Fibroblast of skin of left biceps (primary cell): ENCODE measurements at regions not wholly inside any gene's neighbourhood (a gene's known extent, or its start where the extent isn't known, plus 50 kb on each side); places are given as distances from the start of the nearest gene placed in this dataset.
"Not testable (repeated sequence)": the region's sequence is repeated elsewhere in the genome, so short reads cannot be mapped to it uniquely, and the experiment has no call there.

Experiments
- DNase-seq, 2 experiments: peaks; one replicate each; pipeline ENCODE4 v3.0.0-alpha.2; 2013; ENCODE audit warnings: low read depth in 2 of 2

- no peak for DNase-seq
Observed at GRCh38 chr2:58517881-58518280, 276.8 kb upstream of the FANCL start.

GRCh38 chr2:58516695-58517094 lies 275.6 kb upstream of the FANCL start:
- no peak for DNase-seq

- no peak for DNase-seq
Observed at GRCh38 chr2:58515827-58516573, 274.9 kb upstream of the FANCL start.

DNA sequence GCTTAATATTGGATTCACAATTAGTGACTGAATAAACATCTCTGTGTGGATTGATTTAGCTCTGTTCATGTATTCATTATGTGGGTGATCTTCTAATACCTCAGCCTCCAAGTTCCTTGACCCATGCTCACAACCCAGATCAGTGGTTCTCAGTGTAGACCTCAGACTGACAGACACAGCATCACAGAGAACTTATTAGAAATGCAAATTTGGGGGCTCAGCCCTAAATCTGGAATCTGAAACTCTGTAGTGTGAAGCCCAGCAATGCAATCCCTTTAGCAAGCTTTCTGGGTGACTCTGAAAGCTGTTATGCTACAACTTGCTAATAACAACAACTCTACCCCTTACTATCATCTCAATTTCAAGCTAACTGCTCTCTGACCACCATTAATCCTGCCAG lies 273.1 kb upstream of the FANCL start:
- no peak for DNase-seq

GRCh38 chr2:58512878-58513277 lies 271.8 kb upstream of the FANCL start:
- DNase-seq: no peak

GRCh38 chr2:58508006-58508405 lies 266.9 kb upstream of the FANCL start:
- DNase-seq: no peak

- DNase-seq: no peak
Observed at GRCh38 chr2:58503918-58504317, 262.8 kb upstream of the FANCL start.

GRCh38 chr2:58502931-58503330 lies 261.8 kb upstream of the FANCL start:
- no peak for DNase-seq

DNA sequence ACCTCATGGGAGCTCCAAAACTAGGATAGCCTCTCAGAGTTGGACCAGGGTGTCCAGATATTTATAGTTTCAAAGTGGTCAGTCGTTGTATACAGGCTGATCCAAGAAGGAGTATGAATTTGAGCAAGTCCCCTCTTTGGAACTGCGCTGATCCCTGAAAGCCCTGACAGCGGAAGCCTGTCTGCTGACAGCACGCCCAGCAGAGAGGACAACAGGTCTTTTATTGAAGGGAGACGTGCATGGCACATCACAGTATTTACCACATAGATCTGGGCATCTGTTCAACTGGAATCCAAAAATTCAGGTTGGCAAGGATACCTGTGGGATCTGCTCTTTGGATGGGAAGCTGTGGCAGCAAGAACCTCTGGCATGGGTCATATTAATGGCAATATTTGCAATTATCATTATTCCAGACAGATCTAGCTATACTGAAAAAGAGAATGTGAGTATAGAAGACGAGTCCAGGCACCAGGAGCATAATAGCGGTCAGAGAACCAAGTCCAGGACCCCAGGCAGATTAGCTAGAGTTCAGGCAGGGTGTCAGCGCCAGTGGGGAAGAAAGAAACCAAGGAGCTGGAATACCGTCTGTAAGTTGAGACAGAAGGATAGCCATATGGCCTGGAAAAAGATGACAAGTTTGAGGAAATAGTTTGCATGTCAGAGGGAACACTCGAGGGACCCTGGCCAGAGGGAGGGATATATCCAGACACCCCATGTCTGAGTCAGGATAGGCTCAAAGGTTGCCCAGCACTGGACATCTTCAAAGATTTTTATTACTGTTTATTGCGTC lies 260.4 kb upstream of the FANCL start:
- DNase-seq: no peak

DNA sequence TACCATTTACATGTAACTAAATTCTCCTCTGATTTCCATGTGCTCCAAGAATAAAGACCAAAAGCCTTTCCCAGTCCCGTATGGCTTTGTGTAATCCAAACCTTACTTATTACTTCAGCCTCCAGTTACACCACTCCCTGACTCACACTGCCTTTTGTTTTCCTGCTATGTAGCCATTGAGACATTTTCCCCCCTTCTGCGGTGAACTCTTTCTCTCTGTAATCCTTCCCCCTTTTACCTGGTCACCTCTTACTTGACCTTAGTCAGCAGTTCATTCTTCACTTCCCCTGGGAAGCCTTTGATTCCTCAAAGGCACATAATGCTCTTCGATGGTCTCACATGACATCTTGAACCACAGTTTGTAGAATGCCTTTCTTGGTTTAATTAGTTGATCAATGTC lies 256.0 kb upstream of the FANCL start:
- DNase-seq: no peak

DNA sequence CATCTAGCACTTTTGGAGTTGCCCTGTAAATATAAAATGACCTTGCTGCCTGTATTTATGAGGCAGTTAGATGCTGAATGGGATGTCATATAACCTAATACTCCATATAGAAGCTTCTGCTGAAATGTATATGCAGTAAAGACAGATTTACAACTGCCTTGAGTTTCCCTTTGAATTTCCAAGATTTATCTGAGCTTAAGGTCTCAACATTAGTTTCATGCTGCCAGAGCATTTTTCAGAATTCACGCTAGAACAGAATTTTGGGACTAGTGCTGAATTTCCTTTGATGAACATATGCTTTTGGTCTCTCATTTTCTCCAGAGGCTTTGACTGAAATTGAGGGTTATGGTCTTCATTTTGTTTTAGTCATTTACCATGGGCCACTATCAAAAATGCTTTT lies 254.7 kb upstream of the FANCL start:
- no peak for DNase-seq

GRCh38 chr2:58494071-58494501 lies 253.0 kb upstream of the FANCL start:
- DNase-seq: no peak

DNA sequence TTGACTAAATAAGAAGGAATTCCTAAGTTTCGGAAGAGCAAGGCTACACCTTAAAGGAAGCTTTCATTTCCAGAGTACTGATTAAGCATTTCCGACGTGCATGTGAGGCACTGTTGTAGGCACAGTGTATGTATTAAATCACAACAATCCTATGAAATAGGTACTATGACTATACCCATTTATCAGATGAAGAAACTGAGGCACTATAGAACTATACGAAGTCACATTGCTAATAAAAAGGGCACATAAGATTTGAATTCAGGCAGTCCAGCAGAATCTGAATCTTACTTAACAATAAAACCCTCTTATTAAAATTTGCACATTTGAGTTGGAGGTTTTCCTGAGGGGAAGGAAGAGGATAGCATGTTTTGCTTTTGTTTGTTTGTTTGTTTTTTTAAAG lies 243.5 kb upstream of the FANCL start:
- no peak for DNase-seq

- peak; percentile 24 to 30 for DNase-seq
Observed at GRCh38 chr2:58484221-58484620, 243.1 kb upstream of the FANCL start.

DNA sequence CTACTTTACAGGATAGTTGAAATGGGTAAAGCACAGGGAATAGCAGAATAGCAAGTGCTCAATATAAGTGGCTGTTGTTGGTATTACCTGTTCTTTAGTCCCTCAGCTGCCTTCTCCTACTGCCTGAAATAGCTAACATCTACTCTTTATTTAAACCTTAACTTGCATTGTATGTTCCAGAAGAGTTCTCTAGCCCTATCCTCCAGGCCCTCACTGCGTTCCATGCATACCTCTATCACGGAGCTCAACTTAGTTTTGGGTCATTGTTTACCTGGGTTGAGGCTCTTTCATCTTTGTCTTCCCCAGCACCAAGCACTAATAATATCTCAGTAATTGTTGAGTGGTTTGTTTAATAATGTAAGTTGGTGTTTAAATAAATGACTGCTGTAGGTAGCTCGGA lies 242.2 kb upstream of the FANCL start:
- DNase-seq: no peak

- no peak for DNase-seq
Observed at GRCh38 chr2:58481670-58482069, 240.5 kb upstream of the FANCL start.

DNA sequence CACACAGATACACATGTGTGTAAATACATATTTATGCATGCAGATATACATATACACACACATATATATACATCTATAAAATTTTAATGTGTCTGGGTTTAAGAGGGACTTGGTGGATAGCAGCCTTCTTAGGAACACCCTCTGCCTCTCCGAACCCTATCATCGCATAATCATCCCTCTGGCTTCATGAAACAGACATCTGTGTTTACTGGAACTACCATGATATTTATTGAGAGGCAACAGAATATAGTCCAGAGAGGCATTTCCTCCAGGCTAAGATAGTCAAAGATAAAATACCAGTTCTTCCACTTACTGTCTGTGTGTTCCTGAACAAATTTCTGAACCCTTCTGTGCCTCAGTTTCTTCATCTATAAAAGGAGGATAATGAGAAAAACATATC lies 239.0 kb upstream of the FANCL start:
- DNase-seq: no peak

GRCh38 chr2:58479535-58480140 lies 238.5 kb upstream of the FANCL start:
- DNase-seq: no peak

DNA sequence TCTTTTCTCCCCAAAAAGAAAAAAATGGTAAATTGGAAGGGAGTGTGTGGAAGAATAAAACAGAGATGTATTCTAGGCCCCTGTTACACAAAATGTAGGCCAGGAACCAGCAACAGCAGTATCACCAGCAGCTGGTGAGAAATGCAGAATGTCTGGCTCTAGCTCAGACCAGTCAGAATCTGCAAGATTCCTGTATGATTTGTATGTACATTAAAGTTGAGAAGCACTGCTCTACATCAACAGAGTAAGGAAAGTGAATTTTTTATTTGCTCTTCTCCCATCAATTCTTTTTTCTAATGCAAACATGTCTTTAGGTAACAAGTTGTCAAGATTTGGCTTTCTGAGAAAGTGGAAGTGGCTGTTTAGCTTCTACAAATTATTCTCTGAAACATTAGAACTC lies 235.4 kb upstream of the FANCL start:
- no peak for DNase-seq

DNA sequence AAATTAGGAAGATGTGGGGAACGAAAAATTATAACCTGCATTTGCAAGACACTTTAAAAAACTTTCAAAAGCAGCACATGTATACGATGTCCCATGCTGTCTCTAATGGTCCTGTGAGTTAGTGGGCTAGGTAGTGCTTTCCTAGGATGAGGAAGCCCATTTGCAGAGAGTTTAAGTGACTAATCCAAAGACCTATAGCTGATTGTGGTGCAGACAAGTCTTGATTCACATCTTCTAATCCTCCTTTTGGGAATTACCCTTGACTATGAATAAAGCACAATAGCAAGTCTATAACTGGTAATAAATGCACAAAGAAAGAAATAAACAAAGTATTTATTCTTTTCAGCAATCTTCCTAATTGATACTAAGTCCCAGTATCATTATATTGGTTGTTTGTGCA lies 234.6 kb upstream of the FANCL start:
- DNase-seq: no peak

DNA sequence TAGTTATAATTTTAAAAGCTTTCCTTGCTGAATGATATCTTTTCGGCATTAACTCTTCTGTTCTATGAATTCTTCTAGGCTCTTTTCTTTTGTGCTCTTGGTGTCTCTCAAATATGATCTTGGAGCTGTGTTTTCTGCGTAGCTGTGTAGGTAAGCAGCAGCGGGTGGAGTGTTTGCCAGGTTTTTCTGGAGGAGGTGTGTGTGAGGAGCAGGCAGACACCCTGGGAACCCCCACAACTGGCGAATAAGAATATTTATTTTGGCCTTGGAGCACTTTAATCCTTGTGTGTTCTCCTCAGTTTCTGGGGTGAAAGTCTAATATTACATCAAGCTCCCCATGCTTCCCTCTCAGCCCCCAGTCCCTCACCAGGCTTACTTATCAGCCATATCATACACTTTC lies 232.0 kb upstream of the FANCL start:
- DNase-seq: no peak

DNA sequence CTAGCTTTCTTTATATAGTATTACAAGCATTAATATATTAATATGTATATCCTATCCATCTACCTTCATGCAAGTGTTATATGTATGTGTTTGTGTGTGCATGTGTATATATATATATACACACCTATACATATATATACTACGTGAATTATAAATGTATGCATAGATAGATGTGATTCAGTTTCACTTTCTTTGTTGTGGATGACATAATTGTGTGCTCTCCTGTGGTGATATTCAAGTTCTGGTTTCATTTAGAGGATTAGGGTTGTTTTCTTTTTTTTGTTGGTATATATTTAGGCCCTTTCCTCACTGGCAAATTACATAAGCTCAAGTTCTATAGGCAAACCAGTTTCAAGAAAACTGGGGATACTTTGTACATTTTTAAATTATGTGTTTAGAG lies 225.7 kb upstream of the FANCL start:
- DNase-seq: no peak

DNA sequence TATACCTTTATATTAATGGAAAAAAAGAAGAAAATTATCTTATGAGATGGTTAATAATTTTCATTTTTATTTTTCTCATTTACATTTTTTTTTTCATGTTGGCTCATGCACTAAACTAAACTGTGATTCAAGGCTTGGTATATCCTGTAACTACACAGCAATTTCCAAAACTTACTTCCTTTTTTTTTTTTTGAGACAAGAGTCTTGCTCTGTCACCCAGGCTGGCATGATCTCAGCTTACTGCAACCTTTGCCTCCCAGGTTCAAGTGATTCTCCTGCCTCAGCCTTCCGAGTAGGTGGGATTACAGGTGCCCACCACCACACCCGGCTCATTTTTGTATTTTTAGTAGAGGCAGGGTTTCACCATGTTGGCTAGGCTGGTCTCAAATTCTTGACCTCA lies 224.9 kb upstream of the FANCL start:
- not testable (repeated sequence) for DNase-seq
